Activated CD8-positive, alpha-beta T cell treated with anti-CD3 and anti-CD28 coated beads, Interleukin-2, amount 10 ng/mL, durations not matched to agents 7 days and 5 days (primary cell): ENCODE measurements at regions not wholly inside any gene's neighbourhood (a gene's known extent, or its start where the extent isn't known, plus 50 kb on each side); places are given as distances from the start of the nearest gene placed in this dataset.
"Not testable (repeated sequence)": the region's sequence is repeated elsewhere in the genome, so short reads cannot be mapped to it uniquely, and the experiment has no call there.

ENCODE experiments used
- ATAC-seq: fragments of 150-1000 bp; cut with Tn5 transposase; one replicate; pipeline ENCODE4 v1.10.0; 2021; ENCODE audit warnings: moderate library complexity
- CTCF ChIA-PET: fragments of 350-600 bp; sonication (Branson Sonifier 250); formaldehyde crosslinking; loops from one replicate; lab custom pipeline; 2021; ENCODE audit warnings: antibody characterized with exemption; lab: Charles Lee
- POLR2A ChIA-PET: fragments of 350-600 bp; sonication (Branson Sonifier 250); formaldehyde crosslinking; loops from one replicate; lab custom pipeline; 2021; ENCODE audit warnings: antibody characterized with exemption; lab: Charles Lee
- DNase-seq: peaks from one replicate; pipeline ENCODE4 v3.0.0-alpha.2; 2020
- H3K27ac Mint-ChIP-seq: one replicate; pipeline ENCODE4 v1.8.0; 2021; ENCODE audit warnings: mild to moderate bottlenecking, mixed read lengths
- H3K27me3 Mint-ChIP-seq: one replicate; pipeline ENCODE4 v1.8.0; 2021; ENCODE audit warnings: low read depth, mixed read lengths
- H3K36me3 Mint-ChIP-seq: one replicate; pipeline ENCODE4 v1.8.0; 2021; ENCODE audit warnings: low read depth, mixed read lengths
- H3K4me1 Mint-ChIP-seq: one replicate; pipeline ENCODE4 v1.8.0; 2021; ENCODE audit warnings: low read depth, mixed read lengths
- H3K4me3 Mint-ChIP-seq: one replicate; pipeline ENCODE4 v1.8.0; 2021; ENCODE audit warnings: mild to moderate bottlenecking, mixed read lengths
- H3K9me3 Mint-ChIP-seq: one replicate; pipeline ENCODE4 v1.8.0; 2022; ENCODE audit warnings: mixed read lengths; ENCODE audit not compliant: insufficient read depth

DNA sequence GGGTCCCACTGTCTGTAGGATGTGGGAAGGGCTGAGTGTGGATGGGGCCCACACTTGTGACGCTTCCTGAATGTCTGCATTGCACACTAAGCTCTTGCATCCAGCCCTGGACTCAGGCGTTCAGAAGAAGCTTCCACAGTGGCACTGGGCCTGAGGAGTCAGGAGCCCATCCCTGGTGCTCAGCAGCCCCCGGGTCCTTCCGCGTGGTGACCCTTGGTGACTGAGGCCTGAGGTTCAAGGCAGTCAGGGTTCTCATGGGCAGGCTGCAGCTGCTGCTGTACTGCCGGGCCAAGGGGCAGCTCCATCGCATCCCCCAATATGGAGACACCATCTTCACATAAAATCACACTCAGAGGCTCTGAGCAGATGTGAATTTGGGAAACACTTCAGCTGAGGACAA lies 65.8 kb upstream of the TUBA3E start:
- ATAC-seq (no peak), DNase-seq (no peak)
- Mint-ChIP-seq H3K36me3 (no peaks in the 10 kb centered on the region), H3K4me1 (no peaks in the 10 kb centered on the region), H3K27ac (no peak overlapping the region), H3K27me3 (peaks cover 8% of the 10 kb centered on the region), H3K9me3 (no peaks in the 10 kb centered on the region), H3K4me3 (no peak overlapping the region)
- ChIA-PET CTCF (no interaction called here), POLR2A (no interaction called here)

DNA sequence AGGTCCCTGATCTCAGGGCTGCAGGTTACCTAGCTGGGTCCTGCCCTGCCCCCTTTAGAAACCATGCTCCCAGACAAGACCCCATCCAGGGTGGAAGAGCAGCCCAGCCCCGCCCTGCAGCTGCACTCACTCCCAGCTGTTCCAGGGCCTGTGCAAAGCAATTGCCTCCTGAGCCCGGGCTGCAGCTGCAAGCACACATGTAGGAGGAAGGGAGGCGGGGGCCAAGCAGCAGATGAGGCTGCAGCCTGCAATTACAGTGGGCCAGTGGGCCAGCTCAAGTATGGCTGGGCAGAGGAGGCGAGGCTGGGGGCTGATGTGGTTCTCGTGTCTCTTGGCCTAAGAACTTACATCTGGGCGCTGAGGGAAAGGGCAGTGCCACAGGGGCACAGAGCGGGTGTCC lies 65.4 kb upstream of the TUBA3E start:
- Mint-ChIP-seq H3K4me1 (no peaks in the 10 kb centered on the region), H3K27ac (no peak overlapping the region)

DNA sequence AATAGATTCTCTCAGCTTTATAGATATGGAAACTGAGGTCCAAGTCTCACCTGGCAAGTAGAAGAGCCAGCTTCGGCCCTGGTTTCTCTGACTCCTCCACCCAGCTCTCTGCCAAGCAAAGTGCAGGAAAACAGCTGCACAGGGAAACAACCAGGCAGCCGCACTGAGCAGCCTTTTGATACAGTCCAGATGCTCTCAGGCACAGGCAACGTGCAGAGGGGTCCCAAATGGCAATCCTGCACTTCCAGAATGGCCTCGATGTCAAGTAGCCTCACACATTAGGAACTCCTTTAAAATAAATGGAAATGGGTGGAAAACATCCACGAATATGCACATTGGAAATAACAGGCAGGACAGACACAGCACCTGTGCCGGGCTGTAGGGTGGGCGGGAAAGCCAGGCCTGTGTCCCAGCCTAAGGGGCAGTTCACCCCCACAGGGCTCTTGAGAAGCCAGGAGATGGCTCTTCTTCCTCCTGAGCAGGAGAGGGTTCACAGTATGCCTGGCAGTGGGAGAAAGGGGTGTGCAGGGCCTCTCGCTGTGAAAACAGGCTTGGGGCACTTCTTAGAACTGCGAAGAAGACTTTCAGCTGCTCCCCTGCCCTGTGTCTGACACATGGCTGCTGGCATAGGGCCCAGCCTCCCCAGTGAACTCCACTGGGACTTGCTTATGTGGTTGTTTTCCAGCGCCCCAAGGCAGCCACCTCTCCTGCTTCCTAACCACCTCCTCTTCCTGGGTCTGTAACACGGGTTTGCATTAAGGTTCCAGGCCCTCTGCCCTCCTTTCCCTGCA lies 63.9 kb upstream of the TUBA3E start:
- H3K36me3 Mint-ChIP-seq: no peaks in the 10 kb centered on the region
- peaks cover 13% of the 10 kb centered on the region for H3K27me3 Mint-ChIP-seq
- H3K4me3 Mint-ChIP-seq: no peak overlapping the region
- no peak overlapping the region for H3K27ac Mint-ChIP-seq
- DNase-seq (no peak), ATAC-seq (no peak)
- CTCF ChIA-PET: no interaction called here
- POLR2A ChIA-PET: no interaction called here
- no peaks in the 10 kb centered on the region for H3K4me1 Mint-ChIP-seq
- H3K9me3 Mint-ChIP-seq: no peaks in the 10 kb centered on the region

More for the DNA sequence above, 65.4 kb upstream of the TUBA3E start:
- ChIA-PET POLR2A (no interaction called here), CTCF (no interaction called here)
- Mint-ChIP-seq H3K36me3 (no peaks in the 10 kb centered on the region), H3K27me3 (peaks cover 11% of the 10 kb centered on the region), H3K9me3 (no peaks in the 10 kb centered on the region), H3K4me3 (no peak overlapping the region)
- DNase-seq (no peak), ATAC-seq (no peak)

DNA sequence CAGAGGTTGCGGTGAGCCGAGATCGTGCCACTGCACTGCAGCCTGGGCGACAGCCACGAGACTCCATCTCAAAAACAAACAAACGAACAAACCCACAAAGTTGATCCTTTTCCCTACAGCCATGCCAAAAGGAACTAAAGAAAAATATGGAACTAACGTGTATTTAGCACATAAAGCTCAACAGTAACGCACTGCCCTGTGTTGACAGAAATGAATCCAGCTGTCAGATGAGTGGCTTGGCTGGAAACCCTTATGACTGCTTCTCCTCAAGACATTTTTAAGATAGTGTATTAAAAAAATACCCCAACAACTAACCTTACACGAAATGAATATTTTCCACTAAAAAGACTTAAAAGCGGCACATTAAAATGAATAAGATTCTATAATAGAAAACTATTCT lies 62.9 kb upstream of the TUBA3E start:
- CTCF ChIA-PET: no interaction called here
- DNase-seq (no peak), ATAC-seq (no peak)
- Mint-ChIP-seq H3K4me3 (no peak overlapping the region), H3K9me3 (no peaks in the 10 kb centered on the region), H3K4me1 (no peaks in the 10 kb centered on the region), H3K36me3 (no peaks in the 10 kb centered on the region), H3K27ac (no peak overlapping the region), H3K27me3 (peaks cover 15% of the 10 kb centered on the region)
- POLR2A ChIA-PET: interaction anchor here (0.7 kb wide), 1 partner anchor 81 kb away, joined by 4 read pairs; no protein-coding TSS in a partner anchor

DNA sequence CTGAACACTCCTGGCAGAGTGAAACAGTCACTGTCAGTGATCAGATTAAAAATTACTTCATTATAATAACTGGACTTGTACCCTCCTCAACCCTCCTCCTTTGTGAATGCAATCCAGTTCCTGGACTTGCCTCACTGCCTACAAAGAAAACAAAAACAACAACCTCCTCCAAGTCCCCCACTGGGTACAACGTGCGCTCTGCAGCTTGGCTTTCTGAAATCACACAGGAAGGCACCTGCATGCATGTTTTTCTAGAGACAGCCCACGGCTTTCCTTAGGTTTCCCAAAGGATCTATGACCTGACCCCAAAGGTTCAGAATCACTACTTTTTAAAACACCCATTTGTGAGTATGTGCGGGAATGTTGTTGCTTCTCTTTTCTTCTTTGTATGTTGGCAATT lies 61.4 kb upstream of the TUBA3E start:
- H3K36me3 Mint-ChIP-seq: no peaks in the 10 kb centered on the region
- POLR2A ChIA-PET: no interaction called here
- H3K27me3 Mint-ChIP-seq: peaks cover 22% of the 10 kb centered on the region
- H3K4me1 Mint-ChIP-seq: no peaks in the 10 kb centered on the region
- DNase-seq (no peak), ATAC-seq (no peak)
- no peak overlapping the region for H3K4me3 Mint-ChIP-seq
- H3K9me3 Mint-ChIP-seq: no peaks in the 10 kb centered on the region
- CTCF ChIA-PET: no interaction called here
- no peak overlapping the region for H3K27ac Mint-ChIP-seq

DNA sequence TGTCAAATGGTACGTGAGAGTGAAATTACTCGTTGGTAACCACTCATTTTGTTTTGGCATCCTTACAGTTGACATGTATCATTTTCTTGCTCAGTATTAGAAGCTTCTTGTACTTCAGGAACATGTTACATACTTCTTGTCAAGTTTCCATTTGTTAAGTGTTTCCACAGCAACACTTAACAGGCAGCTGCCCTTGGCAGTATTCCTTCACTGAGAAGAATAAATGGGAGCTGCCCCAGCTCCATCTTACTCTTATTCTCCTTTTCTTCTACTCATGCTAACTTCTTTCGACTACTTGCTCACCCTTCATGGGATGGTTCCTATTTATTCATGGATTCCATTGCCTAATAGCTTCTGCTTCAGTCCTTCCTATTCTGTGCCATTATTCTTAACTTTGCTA lies 60.1 kb upstream of the TUBA3E start:
- Mint-ChIP-seq H3K27me3 (peaks cover 28% of the 10 kb centered on the region), H3K36me3 (no peaks in the 10 kb centered on the region), H3K4me1 (no peaks in the 10 kb centered on the region), H3K27ac (no peak overlapping the region), H3K4me3 (no peak overlapping the region), H3K9me3 (no peaks in the 10 kb centered on the region)
- CTCF ChIA-PET: no interaction called here
- POLR2A ChIA-PET: no interaction called here
- no peak for ATAC-seq
- no peak for DNase-seq

DNA sequence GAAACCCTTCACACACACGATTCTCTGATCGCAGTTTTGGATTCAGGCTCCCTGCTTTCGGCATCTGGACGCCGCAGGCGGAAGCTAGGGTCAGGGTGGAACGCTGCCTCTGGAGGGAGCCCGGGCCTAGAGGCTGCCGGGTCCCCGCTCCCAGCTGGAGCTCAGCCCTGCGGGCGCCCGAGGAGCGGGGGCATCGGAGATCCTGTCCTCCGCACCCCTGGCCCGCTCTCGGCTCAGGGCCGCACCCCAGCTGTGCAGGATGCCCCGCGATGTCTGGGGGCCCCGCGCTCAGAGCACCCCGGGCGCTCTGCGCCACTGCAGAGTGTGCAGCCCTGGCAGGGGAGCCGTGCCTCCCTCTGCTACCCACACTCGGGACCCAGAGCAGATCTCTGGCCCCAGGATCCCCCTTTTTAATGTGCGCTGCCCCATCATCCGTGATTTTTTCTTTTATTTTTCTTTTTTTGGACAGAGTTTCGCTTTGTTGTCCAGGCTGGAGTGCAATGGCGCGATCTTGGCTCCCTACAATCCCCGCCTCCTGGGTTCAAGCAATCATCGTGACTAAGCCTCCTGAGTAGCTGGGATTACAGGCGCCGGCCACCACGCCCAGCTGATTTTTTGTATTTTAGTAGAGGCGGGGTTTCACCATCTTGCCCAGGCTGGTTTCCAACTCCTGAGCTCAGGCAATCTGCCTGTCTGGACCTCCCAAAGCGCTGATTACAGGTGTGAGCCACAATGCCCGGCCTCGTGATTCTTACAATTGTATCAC lies 54.8 kb upstream of the TUBA3E start:
- Mint-ChIP-seq H3K4me3 (no peak overlapping the region), H3K4me1 (no peaks in the 10 kb centered on the region), H3K27me3 (peaks cover 42% of the 10 kb centered on the region), H3K27ac (no peak overlapping the region), H3K9me3 (no peaks in the 10 kb centered on the region), H3K36me3 (no peaks in the 10 kb centered on the region)
- CTCF ChIA-PET: interaction anchor here (0.7 kb wide), 1 partner anchor 72 kb away, joined by 3 read pairs; the partner anchor contains the start of gene SMPD4
- POLR2A ChIA-PET: no interaction called here
- ATAC-seq (peak; percentile 23), DNase-seq (no peak)

DNA sequence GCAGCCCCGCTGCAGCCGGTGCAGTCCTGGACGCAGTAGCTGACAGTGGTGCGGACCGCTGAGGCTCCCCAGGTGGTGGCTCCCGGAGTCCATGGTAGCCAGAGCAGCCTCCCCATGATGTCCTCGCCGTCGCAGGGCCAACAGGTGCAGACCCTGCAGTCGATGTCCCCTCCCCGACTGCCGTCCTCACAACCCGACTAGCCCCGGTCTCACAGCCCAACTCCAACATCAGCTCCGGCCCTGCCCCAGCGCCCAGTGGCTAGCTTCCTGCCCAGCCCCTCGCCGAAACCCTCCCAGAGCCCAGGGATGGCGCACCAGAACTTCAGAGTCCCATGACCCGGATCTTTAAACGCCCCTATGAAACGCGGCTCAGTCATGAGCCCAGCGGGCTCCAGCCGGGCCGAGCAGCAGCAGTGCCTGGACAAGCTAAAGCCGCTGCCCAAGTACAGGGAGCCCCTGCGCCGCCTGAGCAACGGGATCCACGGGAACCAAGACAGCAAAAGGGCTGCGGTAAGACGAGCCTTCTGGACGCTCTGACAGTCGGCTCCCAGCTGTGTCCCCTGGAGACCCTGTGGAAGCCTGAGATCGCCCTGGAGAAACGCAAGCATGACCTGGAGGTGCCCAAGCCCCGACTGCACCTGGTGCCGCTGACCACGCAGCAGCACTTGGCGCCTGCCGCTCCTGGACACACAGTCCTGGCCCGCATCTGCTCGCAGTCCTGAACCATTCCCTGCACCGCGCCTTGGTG lies 53.8 kb upstream of the TUBA3E start:
- Mint-ChIP-seq H3K4me1 (no peaks in the 10 kb centered on the region), H3K36me3 (no peaks in the 10 kb centered on the region), H3K27ac (no peak overlapping the region), H3K9me3 (no peaks in the 10 kb centered on the region), H3K27me3 (peaks cover 42% of the 10 kb centered on the region), H3K4me3 (no peak overlapping the region)
- POLR2A ChIA-PET: no interaction called here
- CTCF ChIA-PET: no interaction called here
- ATAC-seq: no peak
- DNase-seq: no peak

DNA sequence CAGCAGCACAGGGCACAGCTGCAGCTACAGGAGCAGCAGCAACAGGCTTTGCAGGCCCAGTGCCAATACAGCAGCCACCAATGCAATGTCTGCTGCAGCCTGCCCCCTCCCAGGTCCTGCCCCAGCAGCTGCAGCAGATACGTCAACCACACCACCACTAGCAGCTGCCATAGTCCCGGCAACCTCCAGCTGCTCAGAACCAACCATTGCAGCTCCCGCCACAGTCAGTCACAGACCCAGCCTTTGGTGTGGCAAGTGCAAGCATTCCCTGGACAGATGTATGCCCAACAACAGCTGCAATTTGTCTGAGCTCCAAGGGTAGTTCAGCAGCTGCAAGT lies 53.3 kb upstream of the TUBA3E start:
- H3K36me3 Mint-ChIP-seq: no peaks in the 10 kb centered on the region

DNA sequence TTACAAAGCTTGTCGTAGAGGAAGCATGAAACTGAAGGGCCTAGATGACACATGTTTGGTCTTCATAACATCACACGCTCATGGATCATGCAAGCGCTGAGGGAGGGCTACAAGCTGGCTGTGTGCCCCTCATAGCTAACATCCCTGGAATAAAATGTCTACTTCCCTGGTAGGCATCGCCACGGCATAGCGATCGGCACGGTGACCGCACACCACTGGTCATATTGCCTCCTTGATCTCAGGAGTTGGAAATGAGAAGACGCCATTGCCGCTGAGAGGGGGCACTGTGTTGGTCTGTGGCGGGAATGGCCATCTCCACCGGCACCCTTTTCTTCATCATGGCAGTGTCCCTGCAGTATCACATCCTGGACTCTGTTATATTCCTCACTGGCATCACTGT lies 50.1 kb upstream of the TUBA3E start:
- H3K9me3 Mint-ChIP-seq, DNase-seq, H3K27ac Mint-ChIP-seq, H3K36me3 Mint-ChIP-seq, POLR2A ChIA-PET, CTCF ChIA-PET, H3K4me1 Mint-ChIP-seq, H3K4me3 Mint-ChIP-seq, ATAC-seq: not testable (repeated sequence)
- peaks cover 33% of the 10 kb centered on the region for H3K27me3 Mint-ChIP-seq

More for the DNA sequence above, 53.3 kb upstream of the TUBA3E start:
- Mint-ChIP-seq H3K9me3 (no peaks in the 10 kb centered on the region), H3K27me3 (peaks cover 43% of the 10 kb centered on the region), H3K27ac (no peak overlapping the region), H3K4me1 (no peaks in the 10 kb centered on the region), H3K4me3 (no peak overlapping the region)
- no peak for ATAC-seq
- CTCF ChIA-PET: no interaction called here
- POLR2A ChIA-PET: no interaction called here
- no peak for DNase-seq
